Left lung (tissue), 4 donors: ENCODE measurements at regions not wholly inside any gene's neighbourhood (a gene's known extent, or its start where the extent isn't known, plus 50 kb on each side); places are given as distances from the start of the nearest gene placed in this dataset.

Experiments used
- ATAC-seq: fragments of 200-7000 bp; cut with Tn5 transposase; one replicate; pipeline ENCODE4 v1.9.1; 2020; ENCODE audit warnings: moderate library complexity
- DNase-seq, 4 donors: peaks; one replicate each; pipeline ENCODE4 v3.0.0-alpha.2; 2013 to 2020
- H3K27ac ChIP-seq, 2 donors: fragments of 200-600 bp; sonication (generic) in 1 of 2; one replicate each; pipeline versions ENCODE4 v1.5.0 to v1.8.0; 2020 to 2021
- H3K27me3 ChIP-seq, 2 donors: fragments of 200-600 bp; sonication (generic) in 1 of 2; one replicate each; pipeline versions ENCODE4 v1.5.0 to v1.8.0; 2020 to 2021
- H3K36me3 ChIP-seq, 2 donors: fragments of 200-600 bp; sonication (generic) in 1 of 2; one replicate each; pipeline versions ENCODE4 v1.5.0 to v1.8.0; 2020 to 2021
- H3K4me1 ChIP-seq, 2 donors: fragments of 200-600 bp; one replicate each; pipeline ENCODE4 v1.8.0; 2021
- H3K4me3 ChIP-seq, 2 donors: fragments of 200-600 bp; sonication (generic) in 1 of 2; one replicate each; pipeline versions ENCODE4 v1.5.0 to v1.8.0; 2020 to 2021; ENCODE audit warnings: mild to moderate bottlenecking in 1 of 2
- H3K9me3 ChIP-seq, 2 donors: fragments of 200-600 bp; sonication (generic) in 1 of 2; one replicate each; pipeline versions ENCODE4 v1.5.0 to v1.8.0; 2020 to 2021
- CTCF ChIP-seq, 2 donors: fragments of 200-600 bp; sonication (generic) in 1 of 2; IDR thresholded peaks; one replicate each; pipeline versions ENCODE4 v1.5.0 to v1.8.0; 2021; ENCODE audit warnings: antibody characterized with exemption in 2 of 2
- intact Hi-C, 2 donors: fragments of 100-400 bp; cut with DNase I; formaldehyde crosslinking; loops; one replicate each; pipeline versions ENCODE4 v1.11.2 to v1.14.2; 2022
- donor health status: DM: no; HTN: yes; CAD: no.
- donor health status: DM: no; HTN: no; CAD: no.

- no peak for DNase-seq
- H3K27me3 ChIP-seq, result no peaks in the 10 kb centered on the region
- no peak overlapping the region for H3K4me3 ChIP-seq
- no peak for ATAC-seq
- H3K9me3 ChIP-seq, result no peaks in the 10 kb centered on the region
- no peak for TF ChIP-seq CTCF (IDR thresholded peaks at IDR 0.05)
- intact Hi-C loops, result no loop called here
- no peak overlapping the region for H3K27ac ChIP-seq
- H3K4me1 ChIP-seq, result no peaks in the 10 kb centered on the region
- no peaks in the 10 kb centered on the region for H3K36me3 ChIP-seq
Observed at GRCh38 chr4:56155432-56155831, 206.7 kb downstream of the CEP135 start.

- Histone ChIP-seq H3K9me3 (no peaks in the 10 kb centered on the region), H3K27ac (no peak overlapping the region), H3K36me3 (no peaks in the 10 kb centered on the region), H3K4me1 (no peaks in the 10 kb centered on the region), H3K4me3 (no peak overlapping the region), H3K27me3 (no peaks in the 10 kb centered on the region)
- TF ChIP-seq CTCF (IDR thresholded peaks at IDR 0.05), result no peak
- DNase-seq (no peak), ATAC-seq (no peak)
- intact Hi-C loops, result no loop called here
Observed at GRCh38 chr4:56149591-56149990, 200.8 kb downstream of the CEP135 start.

- TF ChIP-seq CTCF (IDR thresholded peaks at IDR 0.05), result no peak
- no peaks in the 10 kb centered on the region for H3K9me3 ChIP-seq
Observed at GRCh38 chr4:56148428-56148827, 199.7 kb downstream of the CEP135 start.

GRCh38 chr4:56147371-56147770, 198.6 kb downstream of the CEP135 start:
- Histone ChIP-seq H3K27ac (no peak overlapping the region), H3K4me3 (no peak overlapping the region), H3K27me3 (no peaks in the 10 kb centered on the region), H3K9me3 (no peaks in the 10 kb centered on the region), H3K36me3 (no peaks in the 10 kb centered on the region), H3K4me1 (no peaks in the 10 kb centered on the region)
- ATAC-seq, result no peak
- intact Hi-C loops, result no loop called here
- TF ChIP-seq CTCF (IDR thresholded peaks at IDR 0.05), result no peak
- DNase-seq, result no peak

More at GRCh38 chr4:56148428-56148827, 199.7 kb downstream of the CEP135 start:
- DNase-seq (no peak), ATAC-seq (no peak)
- no peaks in the 10 kb centered on the region for H3K36me3 ChIP-seq
- H3K4me3 ChIP-seq, result no peak overlapping the region
- no peak overlapping the region for H3K27ac ChIP-seq
- no peaks in the 10 kb centered on the region for H3K4me1 ChIP-seq
- intact Hi-C loops, result no loop called here
- H3K27me3 ChIP-seq, result no peaks in the 10 kb centered on the region

GRCh38 chr4:56146956-56147355, 198.2 kb downstream of the CEP135 start:
- Histone ChIP-seq H3K4me1 (no peaks in the 10 kb centered on the region), H3K4me3 (no peak overlapping the region), H3K27ac (no peak overlapping the region), H3K27me3 (no peaks in the 10 kb centered on the region), H3K36me3 (no peaks in the 10 kb centered on the region), H3K9me3 (no peaks in the 10 kb centered on the region)
- TF ChIP-seq CTCF (IDR thresholded peaks at IDR 0.05), result no peak
- intact Hi-C loops, result no loop called here
- DNase-seq (no peak), ATAC-seq (no peak)
